Iris pigment epithelial cell (primary cell): ENCODE measurements at regions not wholly inside any gene's neighbourhood (a gene's known extent, or its start where the extent isn't known, plus 50 kb on each side); places are given as distances from the start of the nearest gene placed in this dataset.

Source experiments
- DNase-seq: peaks from one replicate; pipeline ENCODE4 v3.0.0-alpha.2; 2011; ENCODE audit warnings: low read depth

DNA sequence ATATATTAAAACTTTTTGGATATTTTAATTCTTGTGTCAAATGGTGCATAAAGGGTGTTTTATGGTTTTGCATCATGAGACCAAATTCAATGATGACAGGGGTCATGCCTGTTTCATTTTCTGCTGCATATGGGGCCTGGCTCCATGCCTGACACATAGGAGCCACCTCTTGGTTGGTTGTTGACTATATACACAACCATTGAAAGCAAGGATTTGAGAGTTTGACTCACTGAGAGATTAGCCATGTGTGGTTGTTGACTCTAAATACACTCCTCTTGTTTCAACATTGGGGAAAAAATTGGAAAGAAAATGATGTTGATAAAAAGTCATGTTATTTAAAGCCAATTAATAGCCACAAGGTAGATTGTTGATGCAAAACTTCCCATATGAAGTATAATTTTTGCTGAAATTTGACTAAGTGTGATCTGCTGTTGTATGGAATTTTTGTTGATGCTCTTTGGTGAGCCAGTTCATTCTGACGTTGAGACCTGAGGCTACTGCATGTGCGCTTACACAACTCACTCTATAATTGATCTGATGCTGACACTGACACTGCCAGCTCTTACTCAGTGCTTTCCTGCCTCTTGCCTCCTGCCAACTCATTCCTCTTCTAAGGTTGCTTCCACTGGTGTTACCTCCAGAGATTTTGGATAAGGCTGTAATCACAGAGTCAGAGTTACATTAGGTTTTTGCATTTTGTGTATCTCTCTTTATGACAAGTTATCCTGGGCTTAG, 446.2 kb upstream of the SLC14A2 start:
- peak; percentile 59 for DNase-seq

- peak; percentile 82 for DNase-seq
Measured at GRCh38 chr18:45169610-45170009, 445.7 kb upstream of the SLC14A2 start.

GRCh38 chr18:45171679-45172191, 443.5 kb upstream of the SLC14A2 start:
- DNase-seq: peak; percentile 10

DNA sequence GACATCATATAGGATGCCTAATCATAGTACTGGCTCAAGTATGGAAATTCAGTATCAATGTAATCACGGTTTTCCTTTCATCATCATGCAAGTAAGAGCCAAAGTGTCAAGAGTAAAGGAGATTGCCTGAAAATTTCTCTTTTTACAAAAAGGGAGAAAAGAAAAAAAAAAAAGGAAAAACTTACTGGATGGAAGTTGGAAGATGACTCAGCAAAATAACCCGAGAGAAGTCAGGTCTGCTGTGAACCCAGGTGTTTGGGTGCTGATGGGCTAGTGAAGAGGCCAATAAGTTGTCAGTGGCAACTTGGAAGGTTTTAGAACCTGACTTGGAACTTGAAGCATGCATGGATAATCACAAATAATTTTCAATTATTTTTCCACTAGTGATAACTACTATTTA, 441.9 kb upstream of the SLC14A2 start:
- DNase-seq: no peak

DNA sequence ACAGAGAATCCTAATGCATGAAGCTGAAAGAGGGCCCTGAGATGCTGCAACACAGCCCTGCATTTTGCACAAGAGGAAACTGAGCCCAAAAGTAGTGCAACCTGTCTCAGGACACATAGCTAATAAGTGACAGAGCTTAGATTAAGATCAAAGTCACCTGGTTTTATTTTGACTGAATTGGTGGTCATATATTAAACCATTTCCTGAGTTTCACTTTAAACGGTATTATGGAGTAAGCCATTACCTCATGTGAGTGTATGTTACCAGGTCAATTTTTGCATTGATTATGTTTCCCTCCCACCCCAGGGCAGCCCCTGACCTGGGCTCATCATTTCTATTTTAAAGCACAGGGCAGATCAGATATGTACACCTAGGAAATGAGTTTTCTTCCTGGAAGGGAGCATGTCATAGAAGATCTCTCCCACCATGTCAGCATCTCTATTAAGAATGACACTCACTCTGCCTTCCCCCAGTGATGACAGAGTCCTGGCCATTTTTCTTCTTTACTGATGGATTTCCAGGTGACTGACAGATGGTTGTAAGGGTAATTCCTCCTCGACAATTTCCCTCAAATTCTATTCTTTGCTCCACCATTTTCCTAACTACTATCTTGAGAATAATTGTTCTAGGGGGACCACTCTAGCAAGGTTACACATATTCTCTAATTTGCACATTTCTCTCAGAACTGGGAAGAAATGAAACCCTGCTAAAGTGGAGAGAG, 441.3 kb upstream of the SLC14A2 start:
- no peak for DNase-seq

DNA sequence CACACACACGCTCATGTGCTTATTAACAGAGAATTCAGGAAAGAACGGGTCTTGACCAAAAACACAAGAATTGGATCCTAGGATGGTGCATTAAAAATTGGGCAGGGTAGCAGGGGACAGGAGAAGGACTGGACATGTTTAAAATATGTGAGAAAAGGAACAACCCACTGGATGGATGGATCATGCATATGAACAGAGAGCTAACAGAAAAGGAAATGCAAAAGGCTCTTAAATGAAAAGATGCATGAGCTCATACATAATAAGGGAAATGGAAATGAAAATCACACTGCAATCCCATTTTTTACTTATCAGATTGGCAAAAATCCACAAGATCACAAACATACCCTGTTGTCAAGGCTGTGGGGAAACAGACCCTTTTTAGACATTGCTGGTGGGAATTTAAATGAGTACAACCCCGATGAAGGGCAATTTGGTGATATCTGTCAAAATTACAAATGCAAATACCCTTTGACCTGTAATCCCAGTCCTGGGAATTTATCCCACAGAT, 440.6 kb upstream of the SLC14A2 start:
- no peak for DNase-seq

DNA sequence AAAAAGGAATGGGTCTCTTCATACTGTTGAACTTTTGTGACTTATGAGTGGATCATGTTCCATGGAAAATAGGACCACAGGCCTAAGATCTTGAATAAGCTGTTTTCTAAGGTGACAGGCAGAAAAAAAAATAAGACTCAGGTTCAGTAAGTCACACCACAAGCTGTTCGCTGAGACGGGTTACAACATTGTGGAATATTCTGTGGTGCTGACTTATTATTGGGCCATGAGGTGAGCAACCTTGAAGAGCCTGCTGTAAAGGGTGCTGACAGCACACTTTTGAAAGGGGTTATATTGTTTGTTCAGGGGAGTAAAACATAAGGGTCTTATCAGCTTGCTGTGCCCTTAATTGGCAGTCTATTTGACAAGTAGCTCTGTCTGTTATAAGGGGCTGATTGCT, 439.8 kb upstream of the SLC14A2 start:
- no peak for DNase-seq

- DNase-seq: no peak
Measured at GRCh38 chr18:45186832-45187231, 428.4 kb upstream of the SLC14A2 start.

- DNase-seq: no peak
Measured at GRCh38 chr18:45191795-45192194, 423.5 kb upstream of the SLC14A2 start.

- DNase-seq: peak; percentile 61
Measured at GRCh38 chr18:45197526-45197970, 417.7 kb upstream of the SLC14A2 start.

GRCh38 chr18:45198526-45198925, 416.8 kb upstream of the SLC14A2 start:
- DNase-seq: no peak

DNA sequence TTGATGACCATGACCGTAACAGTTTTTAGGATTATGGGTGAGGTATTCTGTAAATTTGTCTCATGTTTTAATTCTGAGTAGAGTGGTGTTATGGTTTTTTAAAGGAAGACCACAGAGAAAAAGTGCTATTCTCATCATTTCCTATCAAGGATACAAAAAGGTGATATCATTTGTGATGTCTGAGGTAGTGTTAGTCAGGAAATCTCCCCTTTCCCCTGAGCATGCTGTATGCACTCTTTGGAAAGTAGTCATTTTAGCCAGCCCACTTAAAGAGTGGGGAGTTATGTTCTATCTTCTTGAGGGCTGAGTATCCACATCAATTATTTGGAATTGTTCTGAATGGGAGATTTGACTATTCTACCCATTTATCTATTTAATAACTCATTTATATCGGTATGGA, 414.2 kb upstream of the SLC14A2 start:
- DNase-seq: no peak

DNA sequence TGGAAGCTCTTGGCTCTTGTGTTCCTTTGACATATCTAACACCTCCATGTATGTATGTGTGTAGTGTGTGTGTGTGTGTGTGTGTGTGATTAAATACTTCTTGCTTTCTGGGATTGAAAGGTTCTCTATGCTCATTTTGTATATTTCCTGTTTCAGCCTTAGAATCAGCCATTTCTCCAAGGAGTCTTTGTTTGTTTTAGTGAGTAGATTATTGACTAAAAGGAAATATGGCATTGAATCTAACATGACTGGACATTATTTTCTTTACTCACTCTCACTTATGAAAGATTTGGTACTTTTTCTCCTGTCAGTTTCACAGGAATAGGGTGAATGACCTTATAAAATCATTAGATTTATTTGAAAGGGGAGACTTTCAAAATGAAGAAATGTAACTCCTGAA, 413.8 kb upstream of the SLC14A2 start:
- DNase-seq: no peak

- no peak for DNase-seq
Measured at GRCh38 chr18:45202061-45202460, 413.2 kb upstream of the SLC14A2 start.

DNA sequence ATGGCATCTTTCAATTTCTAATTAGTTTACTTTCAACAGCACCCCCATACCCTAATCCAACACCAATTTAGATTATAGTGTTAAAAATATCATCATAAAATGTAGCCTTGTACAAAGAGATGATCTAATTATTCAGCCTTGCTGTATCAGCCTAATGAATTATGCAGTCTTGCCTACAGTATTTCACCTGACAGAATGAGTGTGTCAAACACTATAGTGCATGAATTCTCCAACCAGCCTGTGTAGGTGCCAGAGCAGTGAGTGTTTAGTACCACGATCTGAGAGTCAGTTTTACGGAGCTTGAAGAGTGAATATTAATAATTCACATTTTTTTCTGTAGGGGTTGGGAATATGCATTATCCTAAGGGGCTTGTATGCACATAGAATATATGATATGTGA, 411.6 kb upstream of the SLC14A2 start:
- DNase-seq: no peak

- DNase-seq: no peak
Measured at GRCh38 chr18:45207328-45207727, 407.9 kb upstream of the SLC14A2 start.

DNA sequence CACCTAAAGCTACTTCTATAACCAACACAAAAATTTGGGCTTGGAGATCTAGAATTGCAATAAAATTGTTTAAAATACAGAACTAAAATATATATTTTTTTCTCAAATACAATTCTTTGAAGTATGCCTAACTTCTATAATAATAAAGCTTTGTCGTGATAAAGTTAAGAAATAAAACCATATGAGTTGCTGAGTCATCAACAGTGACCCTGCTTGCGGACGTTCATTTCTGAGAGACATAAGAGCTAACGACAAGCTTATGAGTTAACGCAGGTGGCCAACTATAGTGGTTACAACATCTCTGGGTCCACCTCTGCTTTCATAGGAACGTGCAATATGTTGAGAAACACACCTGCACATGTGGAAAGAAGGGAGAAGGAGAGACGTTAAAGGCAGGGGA, 407.1 kb upstream of the SLC14A2 start:
- no peak for DNase-seq

- DNase-seq: peak; percentile 75
Measured at GRCh38 chr18:45212181-45213039, 402.9 kb upstream of the SLC14A2 start.

GRCh38 chr18:45213040-45213333, 402.3 kb upstream of the SLC14A2 start:
- no peak for DNase-seq

DNA sequence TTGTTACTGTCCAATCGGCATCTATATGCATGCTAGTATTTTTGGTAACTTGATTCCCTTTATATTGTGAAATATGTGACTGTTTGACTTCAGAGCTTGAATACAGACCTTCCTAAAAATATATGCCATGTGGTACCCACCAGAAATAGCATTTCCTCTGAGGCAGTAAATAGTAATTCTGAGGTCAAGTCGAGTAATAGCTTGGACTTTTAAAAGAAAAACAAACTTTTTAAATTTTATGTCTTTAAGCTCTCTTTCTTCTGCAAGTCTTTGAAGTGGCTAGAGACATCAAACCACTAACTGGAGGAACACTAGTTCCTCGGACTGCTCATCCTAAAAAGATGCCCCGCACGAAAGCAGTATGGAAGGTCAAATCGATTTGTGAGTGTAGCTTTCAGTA, 396.8 kb upstream of the SLC14A2 start:
- no peak for DNase-seq

DNA sequence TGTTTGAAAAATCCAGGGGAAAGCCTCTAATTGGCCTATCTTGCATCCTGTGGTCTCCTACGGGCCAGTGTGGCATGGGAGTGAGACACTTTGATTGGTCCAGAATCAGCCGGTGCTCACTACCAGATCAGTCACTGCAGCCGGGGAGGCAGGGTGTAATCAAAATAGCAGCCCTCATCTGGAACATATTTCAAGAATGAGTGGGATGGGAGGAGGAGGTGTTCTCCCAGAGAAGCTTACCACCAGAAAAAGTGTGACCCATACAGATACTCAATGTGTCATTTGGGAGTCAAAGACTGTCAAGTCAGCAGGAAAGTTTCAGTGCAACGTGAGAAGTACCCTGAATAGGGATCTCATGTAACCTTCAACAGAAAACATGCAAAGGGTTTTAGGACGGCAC, 393.9 kb upstream of the SLC14A2 start:
- peak; percentile 25 for DNase-seq

DNA sequence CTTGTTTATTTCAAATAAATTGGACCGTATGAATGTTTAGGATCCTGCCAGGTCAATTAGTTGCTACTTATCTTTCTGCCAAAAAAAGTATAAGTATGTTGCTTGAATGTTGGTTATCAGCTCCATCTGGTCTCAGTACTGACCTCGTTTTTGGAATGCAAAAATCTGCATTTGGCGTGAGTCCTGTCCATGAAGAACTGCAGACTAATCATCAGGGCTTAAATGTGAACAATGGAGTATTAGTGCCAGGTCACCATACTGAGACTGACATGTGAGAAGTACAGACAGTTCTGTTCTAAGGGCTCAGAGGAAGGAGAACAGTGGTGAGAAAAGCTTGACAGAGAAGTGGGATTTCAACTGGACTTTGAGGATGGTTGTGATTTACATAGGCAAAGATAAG, 393.1 kb upstream of the SLC14A2 start:
- DNase-seq: no peak
